ENCODE measurements at regions not wholly inside any gene's neighbourhood (a gene's known extent, or its start where the extent isn't known, plus 50 kb on each side); places are given as distances from the start of the nearest gene placed in this dataset.

DNA sequence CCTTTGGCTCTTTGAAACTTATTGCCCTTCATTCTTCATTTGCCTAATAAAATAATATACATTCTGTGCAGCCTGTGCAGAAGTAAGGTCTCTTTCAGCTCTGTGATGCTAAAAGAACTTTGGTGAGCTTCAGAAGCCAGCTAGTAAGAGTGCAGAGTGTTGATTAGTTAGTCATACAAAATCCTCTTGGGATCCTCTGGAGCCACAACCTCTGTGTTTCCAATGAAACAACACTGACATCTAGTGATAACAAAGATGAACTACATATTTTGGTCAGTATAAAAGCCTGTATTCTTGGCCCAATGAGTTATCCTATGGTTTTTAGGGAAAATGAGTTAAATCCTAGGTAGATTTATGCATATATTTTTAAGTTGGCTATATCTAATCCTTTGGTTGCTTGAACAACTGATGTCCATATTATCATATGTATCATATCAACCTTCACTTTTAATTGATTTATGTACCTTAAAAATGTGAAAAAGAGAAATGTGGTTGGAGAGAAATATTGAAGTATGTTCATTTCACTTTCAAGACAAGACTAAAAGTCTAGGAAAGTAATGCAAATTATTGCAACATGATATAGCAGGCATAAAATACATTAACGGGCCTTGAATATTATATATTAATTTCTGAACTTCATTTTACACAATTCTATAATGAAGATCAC, 158.4 kb downstream of the KLHL28 start:
- intact Hi-C loops (cut with DNase I), result no loop called here
- ATAC-seq (peak; percentile 91), DNase-seq (no peak)
- TF ChIP-seq, protein P1, sequence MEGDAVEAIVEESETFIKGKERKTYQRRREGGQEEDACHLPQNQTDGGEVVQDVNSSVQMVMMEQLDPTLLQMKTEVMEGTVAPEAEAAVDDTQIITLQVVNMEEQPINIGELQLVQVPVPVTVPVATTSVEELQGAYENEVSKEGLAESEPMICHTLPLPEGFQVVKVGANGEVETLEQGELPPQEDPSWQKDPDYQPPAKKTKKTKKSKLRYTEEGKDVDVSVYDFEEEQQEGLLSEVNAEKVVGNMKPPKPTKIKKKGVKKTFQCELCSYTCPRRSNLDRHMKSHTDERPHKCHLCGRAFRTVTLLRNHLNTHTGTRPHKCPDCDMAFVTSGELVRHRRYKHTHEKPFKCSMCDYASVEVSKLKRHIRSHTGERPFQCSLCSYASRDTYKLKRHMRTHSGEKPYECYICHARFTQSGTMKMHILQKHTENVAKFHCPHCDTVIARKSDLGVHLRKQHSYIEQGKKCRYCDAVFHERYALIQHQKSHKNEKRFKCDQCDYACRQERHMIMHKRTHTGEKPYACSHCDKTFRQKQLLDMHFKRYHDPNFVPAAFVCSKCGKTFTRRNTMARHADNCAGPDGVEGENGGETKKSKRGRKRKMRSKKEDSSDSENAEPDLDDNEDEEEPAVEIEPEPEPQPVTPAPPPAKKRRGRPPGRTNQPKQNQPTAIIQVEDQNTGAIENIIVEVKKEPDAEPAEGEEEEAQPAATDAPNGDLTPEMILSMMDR (IDR thresholded peaks at IDR 0.05), result peak; percentile 68
- Histone ChIP-seq H3K27ac (no peak overlapping the region), H3K36me3 (no peaks in the 10 kb centered on the region), H3K9me3 (no peaks in the 10 kb centered on the region), H3K4me3 (no peak overlapping the region), H3K27me3 (no peaks in the 10 kb centered on the region), H3K4me1 (no peaks in the 10 kb centered on the region)

- Histone ChIP-seq H3K4me1 (no peaks in the 10 kb centered on the region), H3K36me3 (no peaks in the 10 kb centered on the region), H3K9me3 (no peaks in the 10 kb centered on the region), H3K27me3 (no peaks in the 10 kb centered on the region), H3K4me3 (no peak overlapping the region), H3K27ac (no peak overlapping the region)
- TF ChIP-seq, protein P1 (IDR thresholded peaks at IDR 0.05), result no peak
- DNase-seq (no peak), ATAC-seq (no peak)
- intact Hi-C loops (cut with DNase I), result no loop called here
Observed at GRCh38 chr14:44798386-44799242, 163.1 kb downstream of the KLHL28 start.

DNA sequence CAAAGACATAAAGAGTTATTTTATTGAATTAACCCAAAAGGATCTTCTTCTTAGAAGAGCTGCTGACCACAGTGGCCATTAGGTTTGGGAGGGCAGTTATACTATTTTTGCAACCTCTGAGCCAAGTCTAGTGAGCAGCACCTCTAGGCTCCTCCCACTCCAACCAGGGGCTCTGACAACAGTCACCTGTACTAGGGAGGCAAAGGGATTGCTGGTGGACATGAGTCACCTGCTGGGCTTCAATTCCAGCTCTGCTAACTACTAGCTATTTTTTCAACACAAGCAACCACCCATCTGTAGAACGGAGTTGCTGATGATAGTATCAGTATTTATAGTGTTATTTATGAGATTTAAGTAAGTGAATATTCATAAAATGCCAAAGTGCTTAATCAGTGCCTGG, 166.0 kb downstream of the KLHL28 start:
- TF ChIP-seq, protein P1 (IDR thresholded peaks at IDR 0.05), result no peak
- H3K27ac ChIP-seq, result no peak overlapping the region
- DNase-seq, result no peak
- intact Hi-C loops (cut with DNase I), result no loop called here
- peak; percentile 55 for ATAC-seq
- no peaks in the 10 kb centered on the region for H3K4me1 ChIP-seq
- H3K4me3 ChIP-seq, result no peak overlapping the region
- no peaks in the 10 kb centered on the region for H3K27me3 ChIP-seq
- no peaks in the 10 kb centered on the region for H3K36me3 ChIP-seq
- H3K9me3 ChIP-seq, result no peaks in the 10 kb centered on the region

DNA sequence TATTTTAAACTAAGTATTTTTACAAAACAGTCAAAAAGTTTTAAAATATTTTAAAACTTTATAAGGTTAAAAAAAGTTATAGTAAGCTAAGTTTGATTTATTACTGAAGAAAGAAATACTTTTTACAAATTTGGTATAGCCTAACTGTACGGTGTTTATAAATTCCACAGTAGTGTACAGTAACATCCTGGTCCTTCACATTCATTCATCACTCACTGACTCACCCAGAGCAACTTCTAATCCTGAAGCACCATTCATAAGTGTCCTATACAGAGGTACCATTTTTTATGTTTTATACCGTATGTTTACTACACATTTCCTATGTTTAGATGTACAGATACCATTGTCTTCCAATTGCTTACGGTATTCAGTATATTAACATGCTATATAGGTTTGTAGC, 170.0 kb downstream of the KLHL28 start:
- Histone ChIP-seq H3K4me3 (no peak overlapping the region), H3K27ac (no peak overlapping the region), H3K4me1 (no peaks in the 10 kb centered on the region), H3K27me3 (no peaks in the 10 kb centered on the region), H3K9me3 (no peaks in the 10 kb centered on the region), H3K36me3 (no peaks in the 10 kb centered on the region)
- DNase-seq (no peak), ATAC-seq (no peak)
- TF ChIP-seq, protein P1 (IDR thresholded peaks at IDR 0.05), result no peak
- intact Hi-C loops (cut with DNase I), result no loop called here

DNA sequence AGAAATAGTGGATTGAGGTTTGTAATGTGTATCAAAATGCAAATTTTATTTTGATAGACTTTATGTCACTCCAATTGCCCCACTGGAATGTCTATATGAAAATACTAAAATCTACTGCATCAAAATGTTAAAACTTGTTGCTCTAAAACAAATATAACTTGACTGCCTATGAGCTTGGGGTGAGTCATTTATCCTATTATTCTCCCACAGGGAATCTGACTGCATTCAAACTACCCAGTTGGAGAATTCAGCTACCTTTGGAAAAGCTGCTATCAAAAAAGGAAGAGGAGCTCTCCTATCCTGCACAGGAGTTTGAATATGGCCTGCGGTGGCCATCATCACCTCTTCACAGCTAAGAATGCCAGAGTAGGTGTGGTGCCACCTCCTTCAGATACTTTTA, 173.1 kb downstream of the KLHL28 start:
- Histone ChIP-seq H3K36me3 (no peaks in the 10 kb centered on the region), H3K4me1 (no peaks in the 10 kb centered on the region), H3K27me3 (no peaks in the 10 kb centered on the region), H3K4me3 (no peak overlapping the region), H3K27ac (no peak overlapping the region), H3K9me3 (no peaks in the 10 kb centered on the region)
- intact Hi-C loops (cut with DNase I), result no loop called here
- ATAC-seq (no peak), DNase-seq (no peak)
- TF ChIP-seq, protein P1 (IDR thresholded peaks at IDR 0.05), result no peak

All from upper lobe of right lung (tissue), 1 donor.